Thoracic aorta (tissue), 2 donors: ENCODE measurements at regions not wholly inside any gene's neighbourhood (a gene's known extent, or its start where the extent isn't known, plus 50 kb on each side); places are given as distances from the start of the nearest gene placed in this dataset.
"Not testable (repeated sequence)": the region's sequence is repeated elsewhere in the genome, so short reads cannot be mapped to it uniquely, and the experiment has no call there.

Experiments used
- ATAC-seq: fragments of 150-250 bp; one replicate; pipeline ENCODE4 v1.8.0; 2017; ENCODE audit warnings: low read depth; ENCODE audit not compliant: insufficient number of reproducible peaks, low FRiP score
- DNase-seq: peaks from one replicate; pipeline ENCODE4 v3.0.0-alpha.2; 2020; ENCODE audit warnings: low spot score
- H3K27ac ChIP-seq, 2 donors: fragments of 200-600 bp; sonication (generic); 1 replicate in 1 of 2; 2 replicates in 1 of 2; pipeline ENCODE4 v1.5.1; 2016; ENCODE audit warnings: mild to moderate bottlenecking in 2 of 2, moderate library complexity in 2 of 2
- H3K27me3 ChIP-seq: fragments of 200-600 bp; sonication (generic); replicated peaks from 2 replicates; pipeline ENCODE4 v1.6.0; 2016; ENCODE audit warnings: mild to moderate bottlenecking; ENCODE audit not compliant: insufficient read depth
- H3K36me3 ChIP-seq: fragments of 200-600 bp; sonication (generic); one replicate; pipeline ENCODE4 v1.5.1; 2016
- H3K4me1 ChIP-seq, 2 donors: fragments of 200-600 bp; sonication (generic); 1 replicate in 1 of 2; 2 replicates in 1 of 2; pipeline versions ENCODE4 v1.5.1 to v1.6.0; 2016; ENCODE audit warnings: low read depth in 2 of 2, mild to moderate bottlenecking in 1 of 2; ENCODE audit not compliant: control insufficient read depth in 1 of 2
- H3K4me3 ChIP-seq: fragments of 200-600 bp; sonication (generic); 2 replicates; pipeline ENCODE4 v1.5.1; 2016; ENCODE audit warnings: mild to moderate bottlenecking
- H3K9me3 ChIP-seq: fragments of 200-600 bp; sonication (generic); 2 replicates; pipeline ENCODE4 v1.5.1; 2016
- CTCF ChIP-seq: fragments of 200-600 bp; sonication (generic); IDR thresholded peaks from one replicate; pipeline ENCODE4 v1.5.1; 2019; ENCODE audit warnings: antibody characterized with exemption

- no peaks in the 10 kb centered on the region for H3K9me3 ChIP-seq
Measured at GRCh38 chr2:142502402-142502801, 371.6 kb upstream of the LRP1B start.

GRCh38 chr2:142495141-142495540 lies 364.3 kb upstream of the LRP1B start:
- TF ChIP-seq CTCF = no peak
- ATAC-seq = no peak
- DNase-seq = no peak
- H3K27ac ChIP-seq = no peak overlapping the region
- H3K36me3 ChIP-seq = no peaks in the 10 kb centered on the region
- H3K4me1 ChIP-seq = no peaks in the 10 kb centered on the region
- no peaks in the 10 kb centered on the region for H3K9me3 ChIP-seq
- no peaks in the 10 kb centered on the region for H3K27me3 ChIP-seq
- no peak overlapping the region for H3K4me3 ChIP-seq

More at GRCh38 chr2:142502402-142502801, 371.6 kb upstream of the LRP1B start:
- no peak for TF ChIP-seq CTCF
- Histone ChIP-seq H3K4me1 (no peaks in the 10 kb centered on the region), H3K4me3 (no peak overlapping the region), H3K27me3 (no peaks in the 10 kb centered on the region), H3K27ac (no peak overlapping the region), H3K36me3 (no peaks in the 10 kb centered on the region)
- DNase-seq (no peak), ATAC-seq (no peak)

GRCh38 chr2:142489631-142490030 lies 358.8 kb upstream of the LRP1B start:
- not testable (repeated sequence) for H3K27ac ChIP-seq, H3K4me3 ChIP-seq, DNase-seq, H3K36me3 ChIP-seq, H3K9me3 ChIP-seq, H3K27me3 ChIP-seq, H3K4me1 ChIP-seq, ATAC-seq

GRCh38 chr2:142484111-142484510 lies 353.3 kb upstream of the LRP1B start:
- H3K27me3 ChIP-seq = no peaks in the 10 kb centered on the region
- no peak overlapping the region for H3K4me3 ChIP-seq
- ATAC-seq = no peak
- H3K36me3 ChIP-seq = no peaks in the 10 kb centered on the region
- H3K27ac ChIP-seq = no peak overlapping the region
- no peak for TF ChIP-seq CTCF
- H3K4me1 ChIP-seq = no peaks in the 10 kb centered on the region
- DNase-seq = no peak
- peaks cover 8% of the 10 kb centered on the region for H3K9me3 ChIP-seq

- Histone ChIP-seq H3K27me3 (no peaks in the 10 kb centered on the region), H3K9me3 (peaks cover 8% of the 10 kb centered on the region), H3K36me3 (no peaks in the 10 kb centered on the region), H3K4me1 (no peaks in the 10 kb centered on the region), H3K4me3 (no peak overlapping the region), H3K27ac (no peak overlapping the region)
- no peak for DNase-seq
- TF ChIP-seq CTCF = no peak
- no peak for ATAC-seq
Measured at GRCh38 chr2:142483653-142484052, 352.8 kb upstream of the LRP1B start.

- no peak for TF ChIP-seq CTCF
- Histone ChIP-seq H3K27ac (no peak overlapping the region), H3K27me3 (no peaks in the 10 kb centered on the region), H3K9me3 (no peaks in the 10 kb centered on the region), H3K36me3 (no peaks in the 10 kb centered on the region), H3K4me1 (no peaks in the 10 kb centered on the region), H3K4me3 (no peak overlapping the region)
- ATAC-seq = no peak
- no peak for DNase-seq
Measured at GRCh38 chr2:142478206-142478605, 347.4 kb upstream of the LRP1B start.
